WTC11 (cell line): ENCODE measurements at regions not wholly inside any gene's neighbourhood (a gene's known extent, or its start where the extent isn't known, plus 50 kb on each side); places are given as distances from the start of the nearest gene placed in this dataset.

Experiments used
- ATAC-seq: fragments of 200-7000 bp; cut with Tn5 transposase; 2 replicates; pipeline ENCODE4 v1.10.0; 2021; ENCODE audit warnings: mild to moderate bottlenecking, moderate library complexity
- CTCF ChIA-PET: fragments of 300-600 bp; sonication (Branson Sonifier 250); formaldehyde crosslinking; loops from one replicate; lab custom pipeline; 2021; ENCODE audit warnings: antibody characterized with exemption; lab: Charles Lee
- POLR2A ChIA-PET: fragments of 350-600 bp; sonication (Branson Sonifier 250); formaldehyde crosslinking; loops from one replicate; lab custom pipeline; 2021; ENCODE audit warnings: antibody characterized with exemption; lab: Charles Lee
- DNase-seq: peaks from one replicate; pipeline ENCODE4 v3.0.0; 2021; ENCODE audit warnings: low spot score
- H3K27ac Mint-ChIP-seq: 2 replicates; pipeline ENCODE4 v1.8.0; 2021; ENCODE audit warnings: mixed read lengths
- H3K27me3 Mint-ChIP-seq: 2 replicates; pipeline ENCODE4 v1.8.0; 2021; ENCODE audit warnings: low read depth, mild to moderate bottlenecking, moderate library complexity, mixed read lengths
- H3K36me3 Mint-ChIP-seq: 2 replicates; pipeline ENCODE4 v1.8.0; 2021; ENCODE audit warnings: mixed read lengths
- H3K4me1 Mint-ChIP-seq: 2 replicates; pipeline ENCODE4 v1.8.0; 2022; ENCODE audit warnings: mixed read lengths
- H3K4me3 Mint-ChIP-seq: 2 replicates; pipeline ENCODE4 v1.8.0; 2021; ENCODE audit warnings: mild to moderate bottlenecking, moderate library complexity, mixed read lengths
- H3K9me3 Mint-ChIP-seq: 2 replicates; pipeline ENCODE4 v1.8.0; 2021; ENCODE audit warnings: mixed read lengths
- CBFB ChIP-seq: sonication (generic); formaldehyde crosslinking; IDR thresholded peaks from 2 replicates; pipeline ENCODE4 v1.8.1; 2022; ENCODE audit warnings: mild to moderate bottlenecking, low read depth, missing genetic modification reagents
- CREB1 ChIP-seq: sonication (generic); formaldehyde crosslinking; IDR thresholded peaks from 2 replicates; pipeline ENCODE4 v1.8.0; 2023; ENCODE audit warnings: mild to moderate bottlenecking, missing genetic modification reagents
- CREM ChIP-seq: sonication (generic); formaldehyde crosslinking; IDR thresholded peaks from 2 replicates; pipeline ENCODE4 v1.8.1; 2022; ENCODE audit warnings: mild to moderate bottlenecking, missing genetic modification reagents, moderate library complexity
- FOXP4 ChIP-seq: sonication (generic); formaldehyde crosslinking; IDR thresholded peaks from 2 replicates; pipeline ENCODE4 v1.8.0; 2022; ENCODE audit warnings: mild to moderate bottlenecking, missing genetic modification reagents
- GTF2I ChIP-seq: fragments of 250-450 bp; sonication (Bioruptor Pico); conservative IDR thresholded peaks from 2 replicates; pipeline ENCODE4 v1.4.0; 2021; ENCODE audit warnings: mild to moderate bottlenecking
- HMGXB4 ChIP-seq: sonication (generic); formaldehyde crosslinking; IDR thresholded peaks from 2 replicates; pipeline ENCODE4 v1.8.1; 2023; ENCODE audit warnings: mild to moderate bottlenecking, moderate library complexity, missing genetic modification reagents
- IRF2 ChIP-seq: sonication (generic); formaldehyde crosslinking; IDR thresholded peaks from 2 replicates; pipeline ENCODE4 v1.8.0; 2022; ENCODE audit warnings: low read depth, missing genetic modification reagents, borderline replicate concordance
- JAZF1 ChIP-seq: fragments of 250-450 bp; sonication (Bioruptor Pico); IDR thresholded peaks from 2 replicates; pipeline ENCODE4 v1.9.0; 2021; ENCODE audit warnings: moderate library complexity, mild to moderate bottlenecking, inconsistent platforms
- JUN ChIP-seq: sonication (generic); formaldehyde crosslinking; IDR thresholded peaks from 2 replicates; pipeline ENCODE4 v1.8.0; 2023; ENCODE audit warnings: mild to moderate bottlenecking, missing genetic modification reagents
- MYBL2 ChIP-seq: sonication (generic); formaldehyde crosslinking; IDR thresholded peaks from 2 replicates; pipeline ENCODE4 v1.8.1; 2023; ENCODE audit warnings: mild to moderate bottlenecking, moderate library complexity, missing genetic modification reagents
- NR1H2 ChIP-seq: sonication (generic); formaldehyde crosslinking; IDR thresholded peaks from 2 replicates; pipeline ENCODE4 v1.9.0; 2021; ENCODE audit warnings: mild to moderate bottlenecking, moderate library complexity, missing genetic modification reagents
- NR3C1 ChIP-seq: sonication (generic); formaldehyde crosslinking; conservative IDR thresholded peaks from 2 replicates; pipeline ENCODE4 v1.8.1; 2023; ENCODE audit warnings: low read depth, mild to moderate bottlenecking, missing genetic modification reagents
- SP1 ChIP-seq: sonication (generic); formaldehyde crosslinking; conservative IDR thresholded peaks from 2 replicates; pipeline ENCODE4 v1.8.1; 2022; ENCODE audit warnings: missing genetic modification reagents
- TCF7 ChIP-seq: sonication (generic); formaldehyde crosslinking; IDR thresholded peaks from 2 replicates; pipeline ENCODE4 v1.8.0; 2022; ENCODE audit warnings: mild to moderate bottlenecking, low read depth, missing genetic modification reagents, moderate library complexity
- ZNF121 ChIP-seq: sonication (generic); formaldehyde crosslinking; IDR thresholded peaks from 2 replicates; pipeline ENCODE4 v1.8.0; 2023; ENCODE audit warnings: missing genetic modification reagents
- ZNF138 ChIP-seq: sonication (generic); formaldehyde crosslinking; conservative IDR thresholded peaks from 2 replicates; pipeline ENCODE4 v1.8.1; 2022; ENCODE audit warnings: mild to moderate bottlenecking, moderate library complexity, missing genetic modification reagents
- ZNF512 ChIP-seq: sonication (generic); formaldehyde crosslinking; IDR thresholded peaks from 2 replicates; pipeline ENCODE4 v1.8.1; 2022; ENCODE audit warnings: missing genetic modification reagents, borderline replicate concordance
- TF ChIP-seq, protein P1 (sequence below): sonication (generic); formaldehyde crosslinking; IDR thresholded peaks from 2 replicates; pipeline ENCODE4 v1.8.1; 2022; ENCODE audit warnings: low read depth, missing genetic modification reagents, borderline replicate concordance
- TF ChIP-seq, protein P2 (sequence below): sonication (generic); formaldehyde crosslinking; IDR thresholded peaks from 2 replicates; pipeline ENCODE4 v1.8.1; 2022; ENCODE audit warnings: mild to moderate bottlenecking, moderate library complexity, missing genetic modification reagents
- TF ChIP-seq, protein P3 (sequence below): fragments of 250-450 bp; sonication (Bioruptor Pico); IDR thresholded peaks from 2 replicates; pipeline ENCODE4 v1.8.0; 2021; ENCODE audit warnings: mild to moderate bottlenecking
- TF ChIP-seq, protein P4 (sequence below): fragments of 250-450 bp; sonication (Bioruptor Pico); IDR thresholded peaks from 2 replicates; pipeline ENCODE4 v1.9.0; 2021; ENCODE audit warnings: moderate library complexity, mild to moderate bottlenecking, inconsistent platforms, borderline replicate concordance
- TF ChIP-seq, protein P5 (sequence below): sonication (generic); formaldehyde crosslinking; IDR thresholded peaks from 2 replicates; pipeline ENCODE4 v1.8.1; 2023; ENCODE audit warnings: mild to moderate bottlenecking, missing genetic modification reagents
- TF ChIP-seq, protein P6 (sequence below): sonication (generic); formaldehyde crosslinking; IDR thresholded peaks from 2 replicates; pipeline ENCODE4 v1.8.1; 2023; ENCODE audit warnings: mild to moderate bottlenecking, missing genetic modification reagents, moderate library complexity

DNA sequence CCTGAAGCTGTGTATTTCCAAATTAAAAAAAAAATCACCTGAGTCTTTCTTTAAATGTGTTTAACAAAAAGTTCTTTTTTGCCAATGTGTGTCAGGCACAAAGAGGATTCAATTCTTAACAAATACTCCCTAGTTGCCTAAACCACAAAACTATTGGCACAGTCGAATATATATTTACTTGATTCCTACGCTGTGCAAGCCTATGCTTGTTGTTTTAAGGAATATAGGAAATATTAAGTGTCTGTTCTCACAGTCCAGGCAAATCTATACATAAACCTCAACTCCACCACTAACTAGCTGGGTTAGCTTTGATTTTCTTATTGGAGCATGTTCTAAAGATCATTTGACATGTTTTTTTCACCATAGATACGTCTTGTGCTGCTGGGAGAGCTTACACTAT is 571.0 kb downstream of the PYDC2 start (continued):
- TF ChIP-seq, protein P1, sequence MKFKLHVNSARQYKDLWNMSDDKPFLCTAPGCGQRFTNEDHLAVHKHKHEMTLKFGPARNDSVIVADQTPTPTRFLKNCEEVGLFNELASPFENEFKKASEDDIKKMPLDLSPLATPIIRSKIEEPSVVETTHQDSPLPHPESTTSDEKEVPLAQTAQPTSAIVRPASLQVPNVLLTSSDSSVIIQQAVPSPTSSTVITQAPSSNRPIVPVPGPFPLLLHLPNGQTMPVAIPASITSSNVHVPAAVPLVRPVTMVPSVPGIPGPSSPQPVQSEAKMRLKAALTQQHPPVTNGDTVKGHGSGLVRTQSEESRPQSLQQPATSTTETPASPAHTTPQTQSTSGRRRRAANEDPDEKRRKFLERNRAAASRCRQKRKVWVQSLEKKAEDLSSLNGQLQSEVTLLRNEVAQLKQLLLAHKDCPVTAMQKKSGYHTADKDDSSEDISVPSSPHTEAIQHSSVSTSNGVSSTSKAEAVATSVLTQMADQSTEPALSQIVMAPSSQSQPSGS (CRISPR knock-in tag), result no peak
- TF ChIP-seq, protein P2, sequence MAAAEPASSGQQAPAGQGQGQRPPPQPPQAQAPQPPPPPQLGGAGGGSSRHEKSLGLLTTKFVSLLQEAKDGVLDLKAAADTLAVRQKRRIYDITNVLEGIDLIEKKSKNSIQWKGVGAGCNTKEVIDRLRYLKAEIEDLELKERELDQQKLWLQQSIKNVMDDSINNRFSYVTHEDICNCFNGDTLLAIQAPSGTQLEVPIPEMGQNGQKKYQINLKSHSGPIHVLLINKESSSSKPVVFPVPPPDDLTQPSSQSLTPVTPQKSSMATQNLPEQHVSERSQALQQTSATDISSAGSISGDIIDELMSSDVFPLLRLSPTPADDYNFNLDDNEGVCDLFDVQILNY, result no peak
- TF ChIP-seq, protein P3, sequence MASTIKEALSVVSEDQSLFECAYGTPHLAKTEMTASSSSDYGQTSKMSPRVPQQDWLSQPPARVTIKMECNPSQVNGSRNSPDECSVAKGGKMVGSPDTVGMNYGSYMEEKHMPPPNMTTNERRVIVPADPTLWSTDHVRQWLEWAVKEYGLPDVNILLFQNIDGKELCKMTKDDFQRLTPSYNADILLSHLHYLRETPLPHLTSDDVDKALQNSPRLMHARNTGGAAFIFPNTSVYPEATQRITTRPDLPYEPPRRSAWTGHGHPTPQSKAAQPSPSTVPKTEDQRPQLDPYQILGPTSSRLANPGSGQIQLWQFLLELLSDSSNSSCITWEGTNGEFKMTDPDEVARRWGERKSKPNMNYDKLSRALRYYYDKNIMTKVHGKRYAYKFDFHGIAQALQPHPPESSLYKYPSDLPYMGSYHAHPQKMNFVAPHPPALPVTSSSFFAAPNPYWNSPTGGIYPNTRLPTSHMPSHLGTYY (CRISPR knock-in tag), result no peak
- TF ChIP-seq SP1 (no peak), ZNF138 (CRISPR knock-in tag) (no peak), GTF2I (CRISPR knock-in tag) (no peak), NR1H2 (CRISPR knock-in tag) (no peak)

GRCh38 chr3:192033246-192033645 is 572.3 kb downstream of the PYDC2 start:
- ATAC-seq, result no peak
- ChIA-PET CTCF (no interaction called here), POLR2A (no interaction called here)
- H3K4me3 Mint-ChIP-seq, result no peak overlapping the region
- no peak overlapping the region for H3K27ac Mint-ChIP-seq
- peaks cover 10% of the 10 kb centered on the region for H3K9me3 Mint-ChIP-seq
- H3K36me3 Mint-ChIP-seq, result no peaks in the 10 kb centered on the region
- no peaks in the 10 kb centered on the region for H3K27me3 Mint-ChIP-seq
- TF ChIP-seq ZNF512 (CRISPR knock-in tag) (no peak), CREB1 (CRISPR knock-in tag) (no peak), ZNF138 (CRISPR knock-in tag) (no peak), GTF2I (CRISPR knock-in tag) (no peak), CBFB (CRISPR knock-in tag) (no peak), IRF2 (CRISPR knock-in tag) (no peak), JAZF1 (CRISPR knock-in tag) (no peak), TCF7 (CRISPR knock-in tag) (no peak), HMGXB4 (CRISPR knock-in tag) (no peak), NR3C1 (no peak), CREM (CRISPR knock-in tag) (no peak), MYBL2 (CRISPR knock-in tag) (no peak), ZNF121 (CRISPR knock-in tag) (no peak), FOXP4 (CRISPR knock-in tag) (no peak), JUN (no peak), NR1H2 (CRISPR knock-in tag) (no peak)
- TF ChIP-seq, protein P4, sequence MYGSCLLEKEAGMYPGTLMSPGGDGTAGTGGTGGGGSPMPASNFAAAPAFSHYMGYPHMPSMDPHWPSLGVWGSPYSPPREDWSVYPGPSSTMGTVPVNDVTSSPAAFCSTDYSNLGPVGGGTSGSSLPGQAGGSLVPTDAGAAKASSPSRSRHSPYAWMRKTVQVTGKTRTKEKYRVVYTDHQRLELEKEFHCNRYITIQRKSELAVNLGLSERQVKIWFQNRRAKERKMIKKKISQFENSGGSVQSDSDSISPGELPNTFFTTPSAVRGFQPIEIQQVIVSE (CRISPR knock-in tag), result no peak
- TF ChIP-seq, protein P5, sequence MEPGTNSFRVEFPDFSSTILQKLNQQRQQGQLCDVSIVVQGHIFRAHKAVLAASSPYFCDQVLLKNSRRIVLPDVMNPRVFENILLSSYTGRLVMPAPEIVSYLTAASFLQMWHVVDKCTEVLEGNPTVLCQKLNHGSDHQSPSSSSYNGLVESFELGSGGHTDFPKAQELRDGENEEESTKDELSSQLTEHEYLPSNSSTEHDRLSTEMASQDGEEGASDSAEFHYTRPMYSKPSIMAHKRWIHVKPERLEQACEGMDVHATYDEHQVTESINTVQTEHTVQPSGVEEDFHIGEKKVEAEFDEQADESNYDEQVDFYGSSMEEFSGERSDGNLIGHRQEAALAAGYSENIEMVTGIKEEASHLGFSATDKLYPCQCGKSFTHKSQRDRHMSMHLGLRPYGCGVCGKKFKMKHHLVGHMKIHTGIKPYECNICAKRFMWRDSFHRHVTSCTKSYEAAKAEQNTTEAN (CRISPR knock-in tag), result no peak
- TF ChIP-seq, protein P6, sequence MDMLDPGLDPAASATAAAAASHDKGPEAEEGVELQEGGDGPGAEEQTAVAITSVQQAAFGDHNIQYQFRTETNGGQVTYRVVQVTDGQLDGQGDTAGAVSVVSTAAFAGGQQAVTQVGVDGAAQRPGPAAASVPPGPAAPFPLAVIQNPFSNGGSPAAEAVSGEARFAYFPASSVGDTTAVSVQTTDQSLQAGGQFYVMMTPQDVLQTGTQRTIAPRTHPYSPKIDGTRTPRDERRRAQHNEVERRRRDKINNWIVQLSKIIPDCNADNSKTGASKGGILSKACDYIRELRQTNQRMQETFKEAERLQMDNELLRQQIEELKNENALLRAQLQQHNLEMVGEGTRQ (CRISPR knock-in tag), result no peak
- peaks cover 9% of the 10 kb centered on the region for H3K4me1 Mint-ChIP-seq
- no peak for DNase-seq
